ENCODE measurements at regions not wholly inside any gene's neighbourhood (a gene's known extent, or its start where the extent isn't known, plus 50 kb on each side); places are given as distances from the start of the nearest gene placed in this dataset.

GRCh38 chr11:128244871-128245270 lies 342.5 kb downstream of the ETS1 start:
- TF ChIP-seq CTCF (IDR thresholded peaks at IDR 0.05) (no peak), POLR2AphosphoS5 (IDR thresholded peaks at IDR 0.05) (no peak), POLR2A (IDR thresholded peaks at IDR 0.05; ENCODE audit: low read depth) (no peak), EP300 (IDR thresholded peaks at IDR 0.05) (no peak)
